ENCODE measurements at regions not wholly inside any gene's neighbourhood (a gene's known extent, or its start where the extent isn't known, plus 50 kb on each side); places are given as distances from the start of the nearest gene placed in this dataset.
"Not testable (repeated sequence)": the region's sequence is repeated elsewhere in the genome, so short reads cannot be mapped to it uniquely, and the experiment has no call there.

DNA sequence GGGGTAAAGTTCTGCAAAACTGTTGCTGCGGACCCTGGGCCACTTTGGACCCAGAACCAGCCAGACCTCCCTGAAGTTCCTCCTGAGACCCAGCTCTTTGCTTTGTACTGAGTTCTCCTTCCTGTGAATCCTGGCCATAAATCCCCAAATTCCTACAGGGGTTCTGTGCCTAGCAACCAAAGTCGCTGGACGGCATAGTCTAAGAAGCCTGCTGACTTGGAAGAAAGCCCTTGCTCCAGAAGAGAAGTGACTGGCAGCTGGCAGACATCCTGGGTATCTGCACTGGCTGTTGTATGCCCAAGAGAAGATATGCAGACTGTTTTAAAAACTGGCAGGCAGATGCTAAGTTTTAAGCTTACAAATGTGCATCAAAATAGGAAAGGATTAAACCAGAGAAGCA lies 99.9 kb upstream of the SLC24A4 start:
- DNase-seq (ENCODE audit: low spot score), result no peak

DNA sequence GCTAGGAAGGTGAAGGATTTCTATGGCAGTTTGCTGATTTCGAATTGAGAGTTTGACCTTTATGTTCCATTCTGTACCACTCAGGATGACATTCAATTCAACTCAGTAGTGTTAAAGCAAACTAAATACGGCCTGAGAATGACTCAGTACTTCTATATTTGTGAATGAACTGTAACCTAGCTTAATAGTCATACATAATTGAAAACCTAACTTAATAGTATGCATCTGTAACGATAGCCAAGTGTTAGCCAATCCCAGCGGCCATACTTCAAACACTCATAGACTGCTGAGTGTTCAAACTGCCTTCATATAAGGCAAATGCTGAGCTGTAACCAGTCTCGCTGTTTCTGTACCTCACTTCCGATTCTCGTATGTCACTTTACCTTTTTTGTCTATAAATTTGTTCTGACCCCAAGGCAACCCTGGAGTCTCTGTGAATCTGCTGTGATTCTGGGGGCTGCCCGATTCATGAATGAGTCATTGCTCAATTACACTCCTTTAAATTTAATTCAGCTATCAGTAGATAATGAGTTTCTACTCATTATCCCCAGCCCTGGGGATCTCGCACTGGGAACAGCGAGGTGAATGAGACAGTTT lies 98.5 kb upstream of the SLC24A4 start:
- DNase-seq (ENCODE audit: low spot score), result no peak

DNA sequence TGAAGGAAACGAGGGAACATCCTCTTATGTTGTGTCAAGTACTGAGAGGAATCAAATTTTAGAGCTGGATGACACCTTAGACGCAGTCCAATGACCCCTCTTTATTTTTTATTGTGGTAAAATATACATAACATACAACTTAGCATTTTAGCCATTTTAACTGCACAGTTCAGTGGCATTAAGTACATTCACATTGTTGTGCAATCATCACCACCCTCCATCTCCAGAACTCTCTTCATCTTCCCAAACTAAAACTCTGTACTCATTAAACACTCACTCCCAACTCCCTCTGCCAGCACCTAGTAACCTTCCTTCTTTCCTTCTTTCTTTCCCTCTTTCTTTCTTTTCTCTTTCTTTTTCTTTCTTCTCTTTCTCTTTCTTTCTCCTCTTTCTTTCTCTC lies 97.2 kb upstream of the SLC24A4 start:
- DNase-seq (ENCODE audit: low spot score), result no peak

- DNase-seq (ENCODE audit: low spot score), result not testable (repeated sequence)
Observed at GRCh38 chr14:92226166-92226565, 96.8 kb upstream of the SLC24A4 start.

DNA sequence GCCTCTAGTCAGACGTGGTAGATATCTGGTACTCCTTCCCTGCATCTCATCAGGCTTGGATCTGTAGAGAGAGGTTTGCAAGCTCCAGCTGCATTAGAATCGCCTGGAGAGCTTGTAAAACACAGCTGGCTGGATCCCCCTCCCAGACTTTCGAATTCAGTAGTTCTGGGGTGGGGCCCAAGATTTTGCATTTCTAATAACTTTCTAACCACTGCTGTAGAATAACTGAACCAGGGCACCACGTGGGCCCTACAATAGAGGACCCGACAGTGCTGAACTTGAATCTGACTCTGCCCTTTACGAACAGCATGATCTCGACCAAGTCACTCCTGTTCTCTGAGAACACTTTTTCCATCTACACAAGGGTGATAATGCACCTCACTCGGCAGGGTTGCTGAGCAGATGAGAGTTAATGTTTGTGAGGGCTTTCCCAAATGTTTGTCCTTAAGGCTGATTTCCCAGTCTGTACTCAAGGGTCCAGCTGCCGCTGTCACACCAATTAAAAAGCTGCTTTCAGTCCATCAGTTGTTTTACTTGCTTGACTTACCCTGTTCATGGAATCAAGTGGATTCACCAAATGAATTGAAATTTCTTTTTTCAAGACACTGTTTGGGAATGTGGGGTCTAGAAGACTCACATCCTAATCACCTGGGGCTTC lies 86.6 kb upstream of the SLC24A4 start:
- no peak for DNase-seq (ENCODE audit: low spot score)

- DNase-seq (ENCODE audit: low spot score), result no peak
Observed at GRCh38 chr14:92240658-92241057, 82.3 kb upstream of the SLC24A4 start.

DNA sequence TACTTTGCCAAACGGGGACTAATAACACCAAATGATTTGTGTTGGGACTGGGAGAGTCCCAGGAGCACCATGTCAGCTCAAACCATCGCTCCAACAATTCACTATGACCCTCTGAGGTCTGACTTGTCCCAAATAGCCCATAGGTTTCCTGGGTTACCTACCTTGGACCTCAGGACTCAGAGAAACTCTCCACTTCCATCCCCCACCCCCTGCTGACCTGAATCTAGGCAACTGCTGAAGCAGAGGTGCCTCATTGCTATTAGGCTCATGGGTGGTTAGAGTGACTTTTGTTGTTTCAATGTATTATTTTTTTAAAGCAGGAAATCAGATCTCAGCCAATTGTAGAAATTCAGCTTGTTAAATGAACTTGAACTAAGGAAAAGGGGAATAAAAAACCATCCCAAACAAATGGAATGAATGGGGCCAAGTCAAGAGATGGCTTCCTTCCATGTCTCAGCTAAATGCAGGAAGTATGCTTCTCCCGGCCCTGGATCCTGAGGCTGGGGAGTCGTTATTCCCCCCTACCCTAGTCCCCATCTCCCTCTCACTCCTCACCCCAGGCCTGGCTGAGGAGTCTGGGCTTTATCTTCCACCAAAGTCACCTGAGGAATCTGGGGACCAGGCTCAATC lies 80.9 kb upstream of the SLC24A4 start:
- no peak for DNase-seq (ENCODE audit: low spot score)

- no peak for DNase-seq (ENCODE audit: low spot score)
Observed at GRCh38 chr14:92244805-92245204, 78.2 kb upstream of the SLC24A4 start.

DNA sequence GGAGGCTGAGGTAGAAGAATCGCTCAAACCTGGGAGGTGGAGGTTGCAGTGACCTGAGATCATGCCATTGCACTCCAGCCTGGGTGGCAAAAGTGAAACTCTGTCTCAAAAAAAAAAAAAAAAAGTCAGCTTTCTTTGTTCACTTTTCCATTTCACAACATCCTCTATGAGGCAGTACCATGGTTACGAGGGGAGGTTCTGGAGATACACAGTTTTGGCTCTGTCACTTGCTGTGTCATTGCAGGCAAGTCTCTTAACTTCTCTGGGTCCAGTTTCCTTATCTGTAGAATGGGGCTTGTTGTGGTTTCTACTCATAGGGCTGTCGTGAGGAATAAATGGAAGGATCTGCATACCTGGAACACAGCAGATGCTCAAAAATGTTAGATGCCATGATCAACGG lies 75.6 kb upstream of the SLC24A4 start:
- DNase-seq (ENCODE audit: low spot score), result no peak

GRCh38 chr14:92247947-92248346 lies 75.0 kb upstream of the SLC24A4 start:
- peak; percentile 22 for DNase-seq (ENCODE audit: low spot score)

DNA sequence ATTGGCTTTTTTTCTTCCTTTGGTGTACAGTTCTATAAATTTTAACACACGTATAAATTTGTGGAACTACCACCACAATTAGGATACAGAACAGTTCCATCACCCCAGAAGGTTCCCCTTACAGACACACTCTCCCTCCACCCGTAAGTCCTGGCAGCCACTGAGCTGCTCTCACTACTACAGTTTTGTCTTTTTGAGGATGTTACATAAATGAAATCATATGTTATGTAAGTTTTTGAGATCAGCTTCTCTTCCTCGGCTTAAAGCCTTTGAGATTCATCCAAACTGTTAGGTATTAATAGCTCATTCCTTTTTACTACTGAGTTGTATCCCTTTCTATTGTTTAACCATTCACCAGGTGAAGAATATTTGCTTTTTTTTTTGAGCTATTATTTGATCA lies 74.3 kb upstream of the SLC24A4 start:
- DNase-seq (ENCODE audit: low spot score), result no peak

- not testable (repeated sequence) for DNase-seq (ENCODE audit: low spot score)
Observed at GRCh38 chr14:92250366-92250765, 72.6 kb upstream of the SLC24A4 start.

DNA sequence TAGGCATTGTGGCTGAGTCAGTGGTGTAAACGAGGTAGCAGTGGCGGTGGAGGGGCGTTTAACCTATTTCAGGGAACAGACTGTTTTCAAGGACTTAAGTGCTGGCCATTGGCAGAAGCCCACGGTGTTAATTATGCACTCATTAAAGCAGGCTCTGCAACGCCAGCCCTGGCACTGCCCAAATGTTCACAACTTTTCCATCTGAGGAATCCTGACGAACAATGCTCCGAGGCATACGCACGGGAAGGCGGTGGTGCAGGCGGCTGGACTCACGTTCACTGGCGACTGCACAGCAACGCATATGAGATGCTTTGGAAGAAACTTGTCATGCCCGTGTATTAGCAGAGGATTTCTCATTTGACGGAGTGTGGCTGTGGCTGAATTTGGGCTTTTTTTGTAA lies 70.6 kb upstream of the SLC24A4 start:
- DNase-seq (ENCODE audit: low spot score), result no peak

GRCh38 chr14:92253381-92253894 lies 69.5 kb upstream of the SLC24A4 start:
- no peak for DNase-seq (ENCODE audit: low spot score)

DNA sequence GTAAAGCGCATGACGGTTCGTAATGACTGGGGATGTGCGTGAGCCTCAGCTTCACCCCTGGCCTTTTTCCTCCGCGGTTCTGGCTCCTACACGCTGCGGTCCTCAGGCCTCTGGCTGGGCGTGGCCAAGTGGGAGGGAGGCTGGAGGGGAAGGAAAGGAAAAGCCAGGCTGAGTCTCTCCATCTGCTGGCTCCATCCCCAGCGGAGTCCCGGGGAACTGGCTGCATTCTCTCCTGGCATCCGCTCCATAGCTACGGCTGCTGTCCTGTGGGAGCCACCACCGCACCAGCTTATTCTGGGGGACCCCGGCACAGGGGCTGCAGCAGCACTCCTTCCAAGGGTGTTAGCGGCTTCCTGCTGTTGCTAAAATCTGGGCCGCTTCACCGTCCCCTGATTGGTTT lies 68.2 kb upstream of the SLC24A4 start:
- peak; percentile 67 for DNase-seq (ENCODE audit: low spot score)

DNA sequence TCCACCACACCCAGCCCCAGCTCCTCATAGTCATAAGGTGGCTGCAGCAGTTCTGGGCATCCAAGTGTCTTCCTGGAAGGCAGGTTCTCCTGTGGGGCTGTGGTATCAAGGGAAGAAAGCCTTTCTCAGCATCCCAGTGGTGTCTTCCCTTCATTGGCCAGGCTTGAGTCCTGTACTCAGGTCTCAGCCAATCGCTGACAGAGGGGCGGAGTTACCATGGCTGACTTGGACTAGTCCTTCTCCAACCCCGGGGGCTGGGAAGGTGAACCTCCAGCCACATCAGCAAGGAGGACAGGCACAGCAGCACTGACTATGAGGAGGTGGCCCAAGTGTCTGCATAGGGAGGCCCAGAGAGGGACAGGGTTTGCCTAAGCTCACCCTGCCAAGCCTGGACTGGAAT lies 64.0 kb upstream of the SLC24A4 start:
- DNase-seq (ENCODE audit: low spot score), result no peak

DNA sequence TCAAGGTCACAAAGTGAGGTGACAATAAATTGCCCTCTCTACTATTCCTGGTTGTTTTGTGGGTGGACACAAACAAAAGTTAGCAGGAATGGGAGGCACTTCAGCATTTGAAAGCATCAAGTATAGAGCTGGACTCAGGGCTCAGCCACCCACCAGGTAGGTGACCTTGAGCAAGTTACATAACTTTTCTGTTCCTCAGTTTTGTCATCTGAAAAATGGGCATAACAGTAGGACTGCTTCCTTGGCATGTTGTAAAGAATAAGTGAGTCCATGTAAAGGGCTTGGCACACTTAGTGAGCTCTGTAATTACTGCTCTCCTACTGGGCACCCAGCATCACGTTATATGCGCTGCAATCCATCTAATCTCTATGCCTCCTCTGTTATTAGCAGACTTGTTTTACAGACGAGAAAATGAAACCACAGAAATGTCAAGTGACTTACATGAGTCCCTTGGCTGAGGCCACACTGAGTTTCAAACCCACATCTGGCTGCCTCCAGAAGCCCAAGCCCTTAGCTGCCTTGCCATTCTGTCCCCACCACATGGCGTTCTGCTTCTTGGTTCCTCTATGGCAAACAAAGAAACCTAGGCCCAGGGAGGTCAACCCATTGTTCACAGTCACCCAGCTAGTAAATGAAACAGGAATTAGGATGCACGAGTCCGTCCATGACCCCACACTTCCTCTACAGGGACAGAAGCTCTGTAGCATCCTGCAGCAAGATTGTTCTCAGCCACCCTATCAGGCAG lies 63.2 kb upstream of the SLC24A4 start:
- DNase-seq (ENCODE audit: low spot score), result no peak

- no peak for DNase-seq (ENCODE audit: low spot score)
Observed at GRCh38 chr14:92263681-92264080, 59.3 kb upstream of the SLC24A4 start.

DNA sequence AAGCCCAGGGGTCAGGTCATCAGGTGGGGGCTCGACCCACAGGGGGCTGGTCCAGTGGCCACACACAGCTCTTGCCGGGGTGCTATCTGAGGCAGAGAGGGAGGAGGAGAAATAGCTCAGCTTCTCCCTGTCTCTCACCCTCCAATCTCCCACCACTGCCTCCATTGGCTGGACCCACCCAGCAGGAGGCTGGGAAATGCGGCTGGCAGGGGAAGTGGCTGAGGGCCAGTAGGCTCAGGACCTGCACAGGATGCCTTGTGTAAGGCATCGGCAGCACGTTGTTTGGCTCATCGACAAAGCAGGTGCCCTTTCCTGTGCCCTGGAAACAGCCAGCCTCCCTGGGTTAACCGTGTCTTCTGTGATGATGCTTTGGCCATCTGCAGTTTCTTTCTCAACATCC lies 58.8 kb upstream of the SLC24A4 start:
- DNase-seq (ENCODE audit: low spot score), result no peak

GRCh38 chr14:92266216-92266615 lies 56.7 kb upstream of the SLC24A4 start:
- no peak for DNase-seq (ENCODE audit: low spot score)
